ENCODE measurements at regions not wholly inside any gene's neighbourhood (a gene's known extent, or its start where the extent isn't known, plus 50 kb on each side); places are given as distances from the start of the nearest gene placed in this dataset.

- TF ChIP-seq CTCF (IDR thresholded peaks at IDR 0.05; ENCODE audit: insufficient read depth, low read length) (no peak), POLR2AphosphoS5 (IDR thresholded peaks at IDR 0.05; ENCODE audit: low read depth) (no peak)
These were observed 456.4 kb upstream of the HTR2C start for GRCh38 chrX:114127411-114128025.
